GM23338 (cell line): ENCODE measurements at regions not wholly inside any gene's neighbourhood (a gene's known extent, or its start where the extent isn't known, plus 50 kb on each side); places are given as distances from the start of the nearest gene placed in this dataset.

Experiments
- ATAC-seq: fragments of 200-7000 bp; cut with Tn5 transposase; 3 replicates; pipeline ENCODE4 v1.9.1; 2020
- DNase-seq: peaks from one replicate; pipeline ENCODE4 v3.0.0-alpha.2; 2015; ENCODE audit warnings: low spot score
- H2AFZ ChIP-seq: fragments of 200-600 bp; sonication (generic); 2 replicates; pipeline ENCODE4 v1.8.0; 2016; ENCODE audit warnings: antibody characterized with exemption, mild to moderate bottlenecking, moderate library complexity
- H3F3A ChIP-seq: fragments of 200-600 bp; sonication (generic); replicated peaks from 2 replicates; pipeline ENCODE4 v1.8.0; 2017; ENCODE audit warnings: antibody characterized with exemption, mixed run types, low read depth
- H3K27ac ChIP-seq: fragments of 200-600 bp; sonication (generic); 2 replicates; pipeline ENCODE4 v1.6.1; 2016; ENCODE audit warnings: low read depth
- H3K27me3 ChIP-seq: fragments of 200-600 bp; sonication (generic); 2 replicates; pipeline ENCODE4 v1.8.0; 2016; ENCODE audit warnings: mild to moderate bottlenecking, mixed run types, moderate library complexity; ENCODE audit not compliant: insufficient read depth
- H3K36me3 ChIP-seq: fragments of 200-600 bp; sonication (generic); 2 replicates; pipeline ENCODE4 v1.8.0; 2016; ENCODE audit warnings: mild to moderate bottlenecking; ENCODE audit not compliant: insufficient read depth
- H3K4me1 ChIP-seq: fragments of 200-600 bp; sonication (generic); 2 replicates; pipeline ENCODE4 v1.8.0; 2016; ENCODE audit warnings: mild to moderate bottlenecking, moderate library complexity; ENCODE audit not compliant: insufficient read depth
- H3K4me2 ChIP-seq: fragments of 200-600 bp; sonication (generic); 2 replicates; pipeline ENCODE4 v1.7.1; 2017; ENCODE audit warnings: mixed run types
- H3K4me3 ChIP-seq: fragments of 200-600 bp; sonication (generic); 2 replicates; pipeline ENCODE4 v1.6.1; 2016; ENCODE audit warnings: mixed run types
- H3K79me2 ChIP-seq: fragments of 200-600 bp; sonication (generic); replicated peaks from 2 replicates; pipeline ENCODE4 v1.8.0; 2017; ENCODE audit warnings: mild to moderate bottlenecking; ENCODE audit not compliant: insufficient read depth
- H3K9me2 ChIP-seq: fragments of 200-600 bp; sonication (generic); 2 replicates; pipeline ENCODE4 v1.8.0; 2017; ENCODE audit not compliant: insufficient read depth
- H4K20me1 ChIP-seq: fragments of 200-600 bp; sonication (generic); replicated peaks from 2 replicates; pipeline ENCODE4 v1.8.0; 2017; ENCODE audit warnings: mild to moderate bottlenecking; ENCODE audit not compliant: insufficient read depth
- H3K27ac Mint-ChIP-seq: 2 replicates; pipeline ENCODE4 v1.8.0; 2020; ENCODE audit warnings: inconsistent platforms, mild to moderate bottlenecking, moderate library complexity, mixed read lengths
- H3K27me3 Mint-ChIP-seq: 3 replicates; pipeline ENCODE4 v1.8.0; 2022; ENCODE audit warnings: low read depth, mild to moderate bottlenecking, moderate library complexity, mixed read lengths, inconsistent platforms; ENCODE audit not compliant: insufficient read depth, poor library complexity
- H3K36me3 Mint-ChIP-seq: 3 replicates; pipeline ENCODE4 v1.8.0; 2021; ENCODE audit warnings: low read depth, mild to moderate bottlenecking, inconsistent platforms, moderate library complexity, mixed read lengths
- H3K4me1 Mint-ChIP-seq: 3 replicates; pipeline ENCODE4 v1.8.0; 2020; ENCODE audit warnings: mild to moderate bottlenecking, inconsistent platforms, mixed read lengths
- H3K4me3 Mint-ChIP-seq: 3 replicates; pipeline ENCODE4 v1.8.0; 2021; ENCODE audit warnings: moderate library complexity, mild to moderate bottlenecking, inconsistent platforms, mixed read lengths
- H3K9me3 Mint-ChIP-seq: 3 replicates; pipeline ENCODE4 v1.8.0; 2020; ENCODE audit warnings: moderate library complexity, mild to moderate bottlenecking, inconsistent platforms, mixed read lengths
- EZH2phosphoT487 ChIP-seq: fragments of 200-600 bp; sonication (generic); IDR thresholded peaks from one replicate; pipeline ENCODE4 v1.8.1; 2018; ENCODE audit warnings: antibody characterized with exemption; ENCODE audit not compliant: unreplicated experiment
- JUNB ChIP-seq: IDR thresholded peaks from one replicate; pipeline ENCODE4 v1.6.1; 2016; ENCODE audit warnings: antibody characterized with exemption; ENCODE audit not compliant: unreplicated experiment
- STAT1 ChIP-seq: IDR thresholded peaks from one replicate; pipeline ENCODE4 v1.6.1; 2016; ENCODE audit warnings: antibody characterized with exemption; ENCODE audit not compliant: unreplicated experiment
- ZNF114 ChIP-seq: fragments of 250-450 bp; sonication (Bioruptor Pico); IDR thresholded peaks from 2 replicates; pipeline ENCODE4 v1.5.0; 2020; ENCODE audit warnings: mild to moderate bottlenecking, moderate library complexity
- ZNF331 ChIP-seq: fragments of 250-450 bp; sonication (Bioruptor Pico); IDR thresholded peaks from 2 replicates; pipeline ENCODE4 v1.5.0; 2020; ENCODE audit warnings: low read depth, mild to moderate bottlenecking, moderate library complexity
- TF ChIP-seq, protein P1 (sequence below): IDR thresholded peaks from 2 replicates; pipeline ENCODE4 v1.6.1; 2016; ENCODE audit warnings: antibody characterized with exemption
- TF ChIP-seq, protein P2 (sequence below): IDR thresholded peaks from one replicate; pipeline ENCODE4 v1.6.1; 2018; ENCODE audit warnings: antibody characterized with exemption; ENCODE audit not compliant: unreplicated experiment
- TF ChIP-seq, protein P3 (sequence below), 2 experiments: fragments of 200-600 bp in 1 of 2; sonication (generic) in 1 of 2; conservative IDR thresholded peaks; 2 replicates each; pipeline versions ENCODE4 v1.5.1 to v1.6.1; 2016 to 2017; ENCODE audit warnings: antibody characterized with exemption in 2 of 2, low read depth in 2 of 2, mild to moderate bottlenecking in 2 of 2, moderate library complexity in 1 of 2

GRCh38 chr16:87548046-87548445 lies 54.3 kb upstream of the JPH3 start:
- H3K9me3 Mint-ChIP-seq = peaks cover 15% of the 10 kb centered on the region
- Histone ChIP-seq H3K79me2 (no peaks in the 10 kb centered on the region), H3F3A (no peaks in the 10 kb centered on the region), H3K4me3 (no peak overlapping the region), H3K27ac (no peak overlapping the region), H3K4me1 (no peaks in the 10 kb centered on the region), H3K9me2 (no peaks in the 10 kb centered on the region), H3K27me3 (no peaks in the 10 kb centered on the region), H3K4me2 (no peak overlapping the region), H4K20me1 (no peaks in the 10 kb centered on the region), H2AFZ (no peak overlapping the region), H3K36me3 (no peaks in the 10 kb centered on the region)
- TF ChIP-seq, protein P1, sequence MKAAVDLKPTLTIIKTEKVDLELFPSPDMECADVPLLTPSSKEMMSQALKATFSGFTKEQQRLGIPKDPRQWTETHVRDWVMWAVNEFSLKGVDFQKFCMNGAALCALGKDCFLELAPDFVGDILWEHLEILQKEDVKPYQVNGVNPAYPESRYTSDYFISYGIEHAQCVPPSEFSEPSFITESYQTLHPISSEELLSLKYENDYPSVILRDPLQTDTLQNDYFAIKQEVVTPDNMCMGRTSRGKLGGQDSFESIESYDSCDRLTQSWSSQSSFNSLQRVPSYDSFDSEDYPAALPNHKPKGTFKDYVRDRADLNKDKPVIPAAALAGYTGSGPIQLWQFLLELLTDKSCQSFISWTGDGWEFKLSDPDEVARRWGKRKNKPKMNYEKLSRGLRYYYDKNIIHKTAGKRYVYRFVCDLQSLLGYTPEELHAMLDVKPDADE = no peak
- TF ChIP-seq ZNF331 = no peak
- TF ChIP-seq ZNF114 (CRISPR knock-in tag) = no peak
- TF ChIP-seq STAT1 = no peak
- TF ChIP-seq, protein P2, sequence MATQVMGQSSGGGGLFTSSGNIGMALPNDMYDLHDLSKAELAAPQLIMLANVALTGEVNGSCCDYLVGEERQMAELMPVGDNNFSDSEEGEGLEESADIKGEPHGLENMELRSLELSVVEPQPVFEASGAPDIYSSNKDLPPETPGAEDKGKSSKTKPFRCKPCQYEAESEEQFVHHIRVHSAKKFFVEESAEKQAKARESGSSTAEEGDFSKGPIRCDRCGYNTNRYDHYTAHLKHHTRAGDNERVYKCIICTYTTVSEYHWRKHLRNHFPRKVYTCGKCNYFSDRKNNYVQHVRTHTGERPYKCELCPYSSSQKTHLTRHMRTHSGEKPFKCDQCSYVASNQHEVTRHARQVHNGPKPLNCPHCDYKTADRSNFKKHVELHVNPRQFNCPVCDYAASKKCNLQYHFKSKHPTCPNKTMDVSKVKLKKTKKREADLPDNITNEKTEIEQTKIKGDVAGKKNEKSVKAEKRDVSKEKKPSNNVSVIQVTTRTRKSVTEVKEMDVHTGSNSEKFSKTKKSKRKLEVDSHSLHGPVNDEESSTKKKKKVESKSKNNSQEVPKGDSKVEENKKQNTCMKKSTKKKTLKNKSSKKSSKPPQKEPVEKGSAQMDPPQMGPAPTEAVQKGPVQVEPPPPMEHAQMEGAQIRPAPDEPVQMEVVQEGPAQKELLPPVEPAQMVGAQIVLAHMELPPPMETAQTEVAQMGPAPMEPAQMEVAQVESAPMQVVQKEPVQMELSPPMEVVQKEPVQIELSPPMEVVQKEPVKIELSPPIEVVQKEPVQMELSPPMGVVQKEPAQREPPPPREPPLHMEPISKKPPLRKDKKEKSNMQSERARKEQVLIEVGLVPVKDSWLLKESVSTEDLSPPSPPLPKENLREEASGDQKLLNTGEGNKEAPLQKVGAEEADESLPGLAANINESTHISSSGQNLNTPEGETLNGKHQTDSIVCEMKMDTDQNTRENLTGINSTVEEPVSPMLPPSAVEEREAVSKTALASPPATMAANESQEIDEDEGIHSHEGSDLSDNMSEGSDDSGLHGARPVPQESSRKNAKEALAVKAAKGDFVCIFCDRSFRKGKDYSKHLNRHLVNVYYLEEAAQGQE = no peak
- no peak for TF ChIP-seq EZH2phosphoT487
- TF ChIP-seq, protein P3, sequence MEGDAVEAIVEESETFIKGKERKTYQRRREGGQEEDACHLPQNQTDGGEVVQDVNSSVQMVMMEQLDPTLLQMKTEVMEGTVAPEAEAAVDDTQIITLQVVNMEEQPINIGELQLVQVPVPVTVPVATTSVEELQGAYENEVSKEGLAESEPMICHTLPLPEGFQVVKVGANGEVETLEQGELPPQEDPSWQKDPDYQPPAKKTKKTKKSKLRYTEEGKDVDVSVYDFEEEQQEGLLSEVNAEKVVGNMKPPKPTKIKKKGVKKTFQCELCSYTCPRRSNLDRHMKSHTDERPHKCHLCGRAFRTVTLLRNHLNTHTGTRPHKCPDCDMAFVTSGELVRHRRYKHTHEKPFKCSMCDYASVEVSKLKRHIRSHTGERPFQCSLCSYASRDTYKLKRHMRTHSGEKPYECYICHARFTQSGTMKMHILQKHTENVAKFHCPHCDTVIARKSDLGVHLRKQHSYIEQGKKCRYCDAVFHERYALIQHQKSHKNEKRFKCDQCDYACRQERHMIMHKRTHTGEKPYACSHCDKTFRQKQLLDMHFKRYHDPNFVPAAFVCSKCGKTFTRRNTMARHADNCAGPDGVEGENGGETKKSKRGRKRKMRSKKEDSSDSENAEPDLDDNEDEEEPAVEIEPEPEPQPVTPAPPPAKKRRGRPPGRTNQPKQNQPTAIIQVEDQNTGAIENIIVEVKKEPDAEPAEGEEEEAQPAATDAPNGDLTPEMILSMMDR (conservative IDR thresholded peaks at IDR 0.05; ENCODE audit: low read depth in 2 of 2) = no peak
- TF ChIP-seq JUNB = no peak
- H3K27ac Mint-ChIP-seq = no peak overlapping the region
- ATAC-seq (no peak), DNase-seq (no peak)
- peaks cover 6% of the 10 kb centered on the region; the same call in 1 of the 3 replicates for H3K4me1 Mint-ChIP-seq
- peaks cover 11% of the 10 kb centered on the region; the same call in 2 of the 3 replicates for H3K36me3 Mint-ChIP-seq
- H3K27me3 Mint-ChIP-seq = peaks cover 15% of the 10 kb centered on the region
- no peak overlapping the region for H3K4me3 Mint-ChIP-seq

- Histone ChIP-seq H4K20me1 (no peaks in the 10 kb centered on the region), H3F3A (no peaks in the 10 kb centered on the region), H3K4me3 (no peak overlapping the region), H3K36me3 (no peaks in the 10 kb centered on the region), H3K27me3 (no peaks in the 10 kb centered on the region), H3K4me1 (peaks cover 3% of the 10 kb centered on the region; the same call in 1 of the 2 replicates), H3K4me2 (no peak overlapping the region), H3K27ac (no peak overlapping the region), H3K79me2 (no peaks in the 10 kb centered on the region), H3K9me2 (no peaks in the 10 kb centered on the region), H2AFZ (peak overlapping the region; percentile 88; the same call in 1 of the 2 replicates)
- Mint-ChIP-seq H3K27me3 (peaks cover 13% of the 10 kb centered on the region), H3K9me3 (peaks cover 15% of the 10 kb centered on the region), H3K27ac (no peak overlapping the region), H3K4me1 (peaks cover 21% of the 10 kb centered on the region), H3K4me3 (no peak overlapping the region), H3K36me3 (peaks cover 11% of the 10 kb centered on the region; the same call in 2 of the 3 replicates)
- ATAC-seq (no peak; the same call in 2 of the 3 replicates), DNase-seq (no peak)
- TF ChIP-seq, protein P3 (conservative IDR thresholded peaks at IDR 0.05; ENCODE audit: low read depth in 2 of 2) = peak in 1 of 2 experiments; percentile 41; a peak in 2 of 4 replicates
Observed at GRCh38 chr16:87543436-87544191, 50.8 kb upstream of the ZCCHC14 start.
